ENCODE measurements at regions not wholly inside any gene's neighbourhood (a gene's known extent, or its start where the extent isn't known, plus 50 kb on each side); places are given as distances from the start of the nearest gene placed in this dataset.
"Not testable (repeated sequence)": the region's sequence is repeated elsewhere in the genome, so short reads cannot be mapped to it uniquely, and the experiment has no call there.

DNA sequence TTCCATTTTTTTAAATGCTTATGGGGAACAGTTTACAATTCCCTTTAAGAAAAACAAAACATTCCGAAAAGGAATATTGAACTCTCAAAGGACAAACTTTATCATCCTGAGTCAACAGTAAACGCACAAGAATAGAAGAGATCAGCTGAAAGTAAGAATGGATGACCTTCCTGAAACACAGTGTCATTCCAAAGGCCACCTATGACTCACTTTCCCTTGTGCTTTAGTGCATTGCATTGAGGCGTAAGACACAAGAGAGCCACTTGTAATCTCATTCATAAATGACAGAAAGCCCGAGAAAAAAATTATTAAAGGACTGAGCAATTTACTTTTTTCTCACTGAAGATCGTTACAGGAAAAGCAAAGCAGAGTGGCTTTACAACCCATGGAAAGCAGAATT, 1062.4 kb upstream of the DIAPH2 start:
- DNase-seq = no peak

DNA sequence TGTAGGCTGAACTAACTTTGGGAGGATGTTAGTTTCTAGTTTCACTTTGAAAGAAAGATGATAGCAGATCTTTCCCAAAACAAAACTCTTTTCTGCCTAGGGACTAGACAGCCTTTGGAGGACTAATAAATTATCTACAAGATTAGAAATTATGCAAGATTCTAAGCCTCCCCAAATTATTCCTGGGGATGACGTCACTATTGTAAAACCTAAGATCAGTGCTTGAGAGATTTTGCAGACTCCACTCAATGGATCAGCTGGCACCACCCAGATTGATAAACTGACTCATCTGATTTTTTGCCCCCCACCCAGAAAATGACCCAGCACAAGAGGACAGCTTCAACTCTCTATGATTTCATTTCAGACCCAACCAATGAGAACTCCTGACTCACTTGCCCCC, 1057.9 kb upstream of the DIAPH2 start:
- DNase-seq = no peak

DNA sequence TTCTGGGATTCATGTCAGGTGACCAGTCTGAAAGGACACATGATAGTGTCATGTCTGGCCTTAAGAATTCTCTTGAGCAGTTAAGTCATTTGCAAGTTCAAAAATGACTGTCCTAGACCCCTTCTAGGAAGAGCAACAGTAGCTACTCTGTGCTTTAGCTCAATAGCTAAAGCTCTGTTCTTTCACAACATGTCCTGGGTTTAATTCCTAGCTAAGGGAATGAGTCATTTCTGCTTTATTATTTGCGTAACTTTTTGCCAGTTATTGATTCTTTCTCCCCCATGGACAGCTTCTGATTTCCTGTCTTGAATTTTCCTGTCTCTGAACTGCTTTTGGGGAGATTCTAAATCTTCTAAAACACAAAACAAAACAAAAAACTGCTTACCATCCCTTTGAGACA, 1055.8 kb upstream of the DIAPH2 start:
- no peak for DNase-seq

DNA sequence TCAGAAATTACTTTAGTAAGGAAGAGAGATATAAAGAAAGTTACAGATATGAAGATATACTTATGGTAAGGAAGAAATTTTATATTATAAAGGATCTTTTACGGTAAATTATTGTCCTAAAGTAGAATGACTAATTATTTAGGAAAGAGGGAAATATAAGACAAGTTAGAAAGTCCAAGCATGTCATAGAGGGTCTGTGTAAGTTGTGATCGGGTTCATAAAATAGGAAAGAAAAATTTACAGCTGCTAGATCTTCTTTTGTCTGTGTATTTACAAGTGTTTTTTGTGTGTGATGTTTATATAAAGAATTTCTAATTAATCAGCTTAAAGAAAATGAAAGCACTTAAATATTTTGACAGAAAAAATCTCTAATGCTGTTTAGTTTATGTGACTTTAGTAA, 1054.9 kb upstream of the DIAPH2 start:
- DNase-seq = no peak

DNA sequence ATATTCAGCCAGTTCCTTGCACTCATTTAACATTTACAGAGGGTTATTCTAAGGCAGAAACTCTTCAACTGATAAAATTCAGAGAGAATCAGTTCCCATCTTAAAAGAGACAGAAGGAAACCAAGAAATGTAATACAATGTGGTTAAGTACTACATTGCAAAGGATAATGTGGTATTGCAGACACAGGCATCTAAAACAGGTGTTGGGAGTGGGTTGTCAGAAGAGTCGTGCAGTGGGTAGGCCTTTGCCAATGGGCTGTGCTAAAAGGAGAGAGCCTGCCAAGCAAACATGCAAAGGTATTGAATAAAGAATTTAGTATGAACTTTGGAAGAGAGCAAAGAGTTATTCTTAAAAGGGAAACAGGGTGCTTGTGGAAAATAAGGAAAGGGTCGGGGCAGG, 1044.4 kb upstream of the DIAPH2 start:
- DNase-seq = no peak

DNA sequence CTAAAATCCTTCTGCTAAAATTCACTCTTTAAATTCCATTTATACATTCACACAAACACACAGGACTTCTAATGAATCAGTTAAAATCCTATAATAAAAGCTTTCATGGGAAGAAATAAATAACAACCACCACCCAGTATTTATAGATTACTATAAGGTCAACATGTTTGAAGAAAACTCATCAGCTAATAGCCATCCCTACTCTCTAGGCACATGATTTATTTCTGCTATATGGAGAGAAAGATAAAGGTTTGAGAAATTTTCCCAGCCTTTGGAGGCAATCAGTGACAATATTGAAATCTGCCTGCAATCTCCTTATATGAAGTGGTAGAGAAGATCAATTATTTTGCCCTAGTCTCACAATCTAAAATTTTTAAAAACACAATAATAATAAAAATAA, 1038.9 kb upstream of the DIAPH2 start:
- no peak for DNase-seq

DNA sequence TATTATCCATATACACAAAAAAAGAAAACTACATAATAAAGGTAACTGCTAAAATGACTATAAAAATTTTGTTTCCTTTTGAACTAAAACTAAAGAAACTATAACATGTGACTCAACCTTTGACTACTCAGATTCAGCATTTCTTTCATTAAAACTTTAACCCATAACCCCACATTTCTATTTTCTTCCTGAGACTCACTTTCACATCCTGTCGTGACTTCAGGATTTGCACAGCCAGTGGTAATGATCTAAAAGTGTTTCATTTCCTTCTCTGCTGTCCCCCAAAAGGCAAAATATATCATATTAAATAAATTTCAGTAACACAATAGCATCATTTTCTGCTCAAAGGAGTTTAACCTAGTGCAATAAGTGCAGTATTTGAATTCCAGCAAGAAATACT, 1022.4 kb upstream of the DIAPH2 start:
- no peak for DNase-seq

DNA sequence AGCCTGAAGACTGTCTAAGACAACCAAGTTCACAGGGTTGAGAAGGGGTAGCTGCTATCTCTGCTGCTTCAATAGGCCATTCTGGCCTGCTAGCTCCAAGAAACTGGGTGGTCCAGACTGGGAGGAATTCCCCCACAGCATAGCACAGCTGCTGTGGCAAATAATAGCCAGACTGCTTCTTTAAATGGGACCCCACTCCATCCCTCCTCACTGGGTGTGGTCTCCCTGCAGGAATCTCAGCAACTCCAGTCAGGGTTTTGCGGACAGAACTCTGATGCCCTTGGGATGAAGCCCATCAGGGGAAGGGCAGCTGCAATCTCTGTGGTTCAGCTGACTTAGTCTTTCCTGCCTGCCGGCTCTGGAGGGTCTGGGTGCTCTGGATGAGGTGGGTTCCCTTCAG, 1018.6 kb upstream of the DIAPH2 start:
- DNase-seq = no peak

DNA sequence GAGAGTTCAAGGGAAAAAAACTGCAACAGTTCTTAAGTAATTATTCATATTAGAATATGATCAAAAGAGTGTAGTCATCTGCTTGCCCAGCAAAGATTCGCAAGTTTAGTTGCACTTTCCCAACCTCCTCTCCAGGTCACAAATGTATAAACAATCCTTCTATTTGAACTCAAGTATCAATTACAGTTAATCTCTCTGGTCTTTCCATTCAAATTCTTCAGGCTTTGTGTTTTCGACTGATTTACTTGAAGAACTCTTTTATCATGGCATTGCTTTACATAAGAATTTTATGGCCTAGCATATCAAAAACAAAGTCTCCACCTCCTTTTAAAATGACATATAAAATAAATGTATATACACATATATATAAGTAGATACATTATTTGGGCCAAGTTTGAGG, 1009.6 kb upstream of the DIAPH2 start:
- DNase-seq = no peak

DNA sequence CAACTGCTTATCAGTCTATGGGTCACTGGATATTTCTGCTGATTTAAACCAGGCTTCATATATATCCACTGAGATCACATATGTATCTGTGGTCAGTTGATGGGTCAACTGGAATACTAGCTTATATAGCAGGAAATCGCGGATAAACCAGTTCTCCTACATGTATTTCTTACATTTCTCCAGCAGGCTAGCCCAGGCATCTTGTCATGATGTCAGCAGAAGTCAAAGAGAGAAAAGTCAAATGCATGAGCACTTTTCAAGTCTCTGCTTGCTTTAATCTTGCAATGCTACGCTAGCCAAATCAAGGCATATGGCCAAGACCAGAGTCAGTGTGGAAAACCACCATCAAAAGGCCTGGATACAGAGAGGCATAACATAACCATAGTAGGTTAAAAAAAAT, 1008.8 kb upstream of the DIAPH2 start:
- DNase-seq = peak in 1 of 2 experiments; percentile 40

DNA sequence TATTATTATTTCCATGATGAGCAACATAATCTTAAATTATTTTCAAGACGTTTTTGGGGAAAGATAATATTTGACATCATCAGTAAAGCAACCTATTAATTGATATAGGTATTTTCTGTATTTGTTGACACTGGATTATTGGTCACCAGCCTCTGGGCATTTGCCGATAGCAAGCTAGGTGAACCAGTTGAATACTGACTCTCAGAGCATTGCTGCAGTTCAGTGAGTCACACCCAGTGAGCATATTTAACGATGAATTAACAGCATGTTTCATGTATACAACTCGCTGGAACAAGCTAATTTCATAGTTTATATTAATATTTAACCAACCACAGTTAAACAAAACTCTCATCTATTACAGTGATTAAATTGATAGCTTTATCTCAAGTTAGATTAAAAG, 1006.0 kb upstream of the DIAPH2 start:
- DNase-seq = no peak

DNA sequence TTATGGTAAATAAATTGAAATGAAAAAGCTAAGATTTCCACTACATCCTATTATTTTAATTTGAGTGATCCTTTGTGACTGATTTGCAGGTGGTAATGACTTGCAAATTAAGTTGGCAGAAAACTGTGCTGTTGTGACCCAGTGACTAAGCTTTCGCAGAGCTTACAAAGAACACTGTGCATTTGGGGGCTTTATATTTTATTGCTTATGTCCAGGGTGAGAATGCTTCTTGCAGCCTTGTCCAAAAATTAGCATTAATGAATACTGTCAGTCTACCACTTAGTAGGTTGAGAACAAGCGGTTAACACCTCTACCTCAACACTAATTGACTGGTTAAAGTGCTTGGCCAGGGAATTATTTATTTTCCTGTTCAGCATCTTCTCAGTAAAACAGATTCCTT, 991.3 kb upstream of the DIAPH2 start:
- DNase-seq = no peak

DNA sequence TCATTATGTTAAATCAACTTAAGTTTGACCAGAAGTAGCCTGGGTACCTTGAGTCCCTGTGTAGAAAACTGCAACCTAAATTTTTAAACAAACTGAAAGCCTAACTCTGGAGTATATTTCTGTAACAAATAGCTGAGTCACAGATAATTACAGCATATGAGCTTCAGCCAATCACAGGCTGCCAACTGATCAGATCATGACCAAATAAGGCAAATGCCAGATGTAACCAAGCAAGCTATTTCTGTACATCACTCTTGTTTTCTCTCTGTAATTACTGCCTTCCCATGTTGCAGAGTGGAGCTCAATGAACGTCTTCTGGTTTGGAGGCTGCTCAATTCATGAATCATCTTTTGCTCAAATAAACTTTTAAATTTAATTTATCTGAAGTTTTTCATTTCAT, 980.9 kb upstream of the DIAPH2 start:
- DNase-seq = no peak

DNA sequence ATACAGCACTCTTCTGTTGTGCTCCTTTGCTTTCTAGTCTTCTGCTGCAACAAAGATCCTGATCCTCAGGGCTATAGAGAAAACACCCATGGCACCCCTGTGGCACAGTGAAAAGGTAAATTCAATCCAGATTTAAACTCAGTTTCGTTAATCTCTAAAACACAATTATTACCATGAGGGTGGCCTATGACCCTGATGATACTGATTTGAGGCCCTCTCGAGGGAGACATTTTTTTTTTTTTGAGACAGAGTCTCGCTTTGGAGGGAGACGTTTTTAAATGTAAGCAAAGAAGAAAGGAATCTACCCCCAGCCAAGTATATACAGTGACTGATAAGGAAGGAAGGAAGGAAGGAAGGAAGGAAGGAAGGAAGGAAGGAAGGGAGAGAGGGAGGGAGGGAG, 967.8 kb upstream of the DIAPH2 start:
- no peak for DNase-seq

DNA sequence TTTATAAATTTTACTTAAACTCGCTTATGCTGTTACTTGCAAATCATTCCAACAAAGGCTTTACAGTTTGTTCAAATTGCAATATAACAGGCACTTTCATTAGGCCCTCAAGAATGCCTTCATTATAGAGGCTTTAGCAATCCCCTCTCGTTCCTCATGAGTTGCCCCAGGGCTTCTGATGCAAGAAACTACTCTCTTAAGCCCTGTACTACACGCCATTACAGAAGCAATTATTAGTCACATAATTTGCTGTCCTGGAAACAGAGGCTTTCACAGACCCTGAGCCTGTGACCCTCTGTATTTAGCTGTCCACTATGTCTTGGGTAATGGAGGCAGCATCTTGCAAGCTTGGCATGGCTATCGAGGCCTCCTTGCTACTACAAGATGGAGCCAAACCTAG, 965.9 kb upstream of the DIAPH2 start:
- no peak for DNase-seq

DNA sequence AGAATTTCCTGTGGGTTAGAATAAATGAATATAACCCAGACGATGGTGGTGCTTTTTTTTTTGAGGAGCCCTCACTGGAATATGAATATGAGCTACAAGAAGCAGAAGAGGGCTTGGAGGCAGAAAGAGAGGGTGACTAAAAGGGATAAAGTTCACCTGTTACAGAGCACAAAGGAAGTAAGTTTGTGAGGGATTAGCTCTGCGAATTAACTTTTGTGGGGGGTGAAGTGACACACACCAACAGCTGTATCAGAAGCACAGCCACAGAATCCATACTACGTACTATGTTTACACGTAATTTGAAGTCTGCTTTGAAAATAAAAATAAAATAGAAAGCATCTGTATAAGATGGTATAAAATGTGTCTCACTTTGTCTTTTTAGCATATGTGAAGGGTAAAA, 963.6 kb upstream of the DIAPH2 start:
- no peak for DNase-seq

DNA sequence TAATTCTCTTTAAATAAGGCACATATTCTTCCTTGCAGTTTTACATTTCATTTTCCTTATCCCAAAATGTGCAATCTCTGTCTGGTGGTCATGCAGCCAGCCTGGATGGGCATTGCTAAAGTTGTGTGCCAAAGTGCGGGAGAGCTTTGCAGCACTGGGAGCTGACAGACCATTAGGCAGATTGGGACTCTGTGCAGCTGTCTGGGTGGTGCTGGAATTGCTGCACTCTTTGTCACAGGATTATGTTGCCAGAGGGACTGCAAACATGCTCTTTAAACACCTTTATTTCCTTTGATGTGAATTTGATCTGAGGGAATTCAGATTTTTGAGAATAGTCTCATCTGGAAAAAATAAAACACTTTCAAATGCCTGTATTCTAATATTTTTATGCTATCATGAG, 956.2 kb upstream of the DIAPH2 start:
- no peak for DNase-seq

DNA sequence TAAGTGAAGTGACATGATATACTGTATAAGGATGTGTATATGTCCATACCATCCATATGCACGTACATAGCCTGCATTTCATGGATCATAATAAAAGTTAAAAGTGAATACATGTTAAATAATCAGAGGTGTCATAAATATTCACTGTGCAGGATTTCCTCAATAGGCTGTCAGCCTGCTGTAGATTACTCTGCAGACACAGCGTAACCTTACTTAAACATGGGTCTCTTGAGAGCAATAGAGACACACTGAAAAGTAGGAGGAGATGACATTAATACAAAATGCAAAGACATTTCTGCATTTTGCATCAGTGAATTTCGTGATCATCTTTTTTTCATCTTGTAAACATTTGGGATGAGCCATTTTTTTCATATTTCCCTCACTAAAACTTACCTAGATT, 955.2 kb upstream of the DIAPH2 start:
- DNase-seq = no peak

DNA sequence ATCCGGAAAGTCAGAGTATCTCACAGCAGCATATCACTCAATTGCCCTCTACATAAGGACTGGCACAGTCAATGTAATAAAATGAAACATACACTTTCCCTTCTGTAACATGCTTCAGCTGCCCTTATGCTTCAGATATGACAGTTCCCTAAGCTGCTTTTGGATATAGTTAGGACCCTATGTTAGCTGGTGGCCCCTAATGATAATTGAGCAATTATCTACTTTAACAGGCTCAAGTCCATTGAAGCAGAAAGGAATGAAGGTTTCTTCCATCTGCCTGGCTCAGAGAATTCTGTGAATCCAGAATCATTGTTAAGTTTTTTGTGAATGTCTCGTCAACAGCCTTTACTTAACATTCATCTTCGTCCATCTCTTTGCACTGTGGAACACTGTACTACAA, 951.2 kb upstream of the DIAPH2 start:
- DNase-seq = no peak

DNA sequence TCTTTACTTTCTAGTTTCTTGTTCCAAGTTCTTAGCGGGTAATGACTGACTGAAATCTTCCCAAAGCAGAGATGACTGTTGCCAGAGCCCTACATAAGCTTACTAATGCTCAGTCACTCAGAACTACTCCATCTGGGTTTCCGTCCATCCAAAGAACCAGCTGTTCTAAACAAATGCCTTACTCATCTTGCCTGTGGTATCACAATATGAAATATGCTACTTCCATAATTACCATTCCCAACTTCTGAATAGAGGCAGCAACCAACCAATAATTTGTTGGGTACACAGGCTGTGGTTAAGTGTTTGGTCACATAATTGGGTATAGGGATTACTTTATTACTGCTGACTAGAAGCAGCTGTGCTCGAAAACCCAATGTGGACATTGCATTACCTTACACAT, 930.2 kb upstream of the DIAPH2 start:
- DNase-seq = peak; percentile 2 to 65

DNA sequence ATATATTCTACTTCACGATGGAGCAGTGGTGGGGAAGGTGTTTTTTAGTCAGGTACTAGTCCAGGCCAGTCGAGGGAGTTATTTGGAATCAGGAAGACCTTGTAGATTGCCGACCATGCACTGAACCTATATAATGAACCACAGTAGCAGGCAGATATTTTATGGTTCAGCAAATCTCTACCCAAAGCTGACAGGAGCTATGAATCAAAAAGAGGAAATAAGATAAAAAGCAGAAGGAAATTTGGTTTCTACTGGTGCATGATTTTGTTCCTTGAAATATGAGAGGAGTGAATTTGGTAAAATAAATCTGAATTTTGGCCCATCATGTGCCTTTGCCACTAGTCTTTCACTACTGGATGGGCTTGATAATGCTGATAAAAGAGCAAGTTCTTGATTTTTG, 924.3 kb upstream of the DIAPH2 start:
- DNase-seq = no peak

DNA sequence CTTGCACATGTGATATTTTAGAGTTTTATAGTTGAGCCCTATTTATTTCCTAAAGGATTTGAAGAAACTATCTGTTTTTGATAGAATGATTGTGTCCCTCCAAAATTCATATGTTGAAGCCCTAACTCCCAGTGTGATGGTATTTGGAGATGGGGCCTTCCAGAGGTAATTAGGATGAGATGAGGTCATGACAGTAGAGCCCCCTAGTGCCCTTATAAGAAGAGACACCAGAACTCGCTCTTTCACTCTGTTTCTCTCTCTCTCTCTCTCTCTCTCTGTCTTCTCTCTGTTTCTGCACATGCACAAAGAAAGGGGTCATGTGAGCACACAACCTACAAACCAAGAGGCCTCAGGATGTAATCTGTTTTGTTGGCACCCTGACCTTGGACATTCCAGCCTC, 921.9 kb upstream of the DIAPH2 start:
- peak; percentile 0 to 2 for DNase-seq

DNA sequence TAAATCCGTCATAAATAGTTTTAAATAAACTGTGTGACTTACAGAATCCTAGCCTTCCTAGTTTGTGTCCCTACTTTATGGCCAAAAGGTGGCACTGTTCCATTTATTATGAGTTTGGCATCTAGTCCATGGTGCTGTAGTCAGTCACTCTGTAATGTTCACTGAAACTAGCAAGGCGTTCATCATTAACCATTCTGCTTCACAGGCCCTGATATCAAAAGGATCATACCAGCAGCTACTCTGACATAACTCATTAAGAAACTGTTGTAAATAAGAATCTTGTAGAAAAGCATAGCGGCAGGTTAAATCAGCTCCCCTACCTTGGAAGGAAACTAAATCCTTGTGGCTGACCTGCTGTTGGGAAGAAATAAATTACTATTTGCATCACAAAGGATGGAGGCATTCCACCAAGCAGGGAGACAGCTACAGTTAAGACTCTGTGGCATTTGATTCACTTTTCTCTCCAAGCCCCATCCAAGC, 919.6 kb upstream of the DIAPH2 start:
- DNase-seq = peak; percentile 57 to 66

DNA sequence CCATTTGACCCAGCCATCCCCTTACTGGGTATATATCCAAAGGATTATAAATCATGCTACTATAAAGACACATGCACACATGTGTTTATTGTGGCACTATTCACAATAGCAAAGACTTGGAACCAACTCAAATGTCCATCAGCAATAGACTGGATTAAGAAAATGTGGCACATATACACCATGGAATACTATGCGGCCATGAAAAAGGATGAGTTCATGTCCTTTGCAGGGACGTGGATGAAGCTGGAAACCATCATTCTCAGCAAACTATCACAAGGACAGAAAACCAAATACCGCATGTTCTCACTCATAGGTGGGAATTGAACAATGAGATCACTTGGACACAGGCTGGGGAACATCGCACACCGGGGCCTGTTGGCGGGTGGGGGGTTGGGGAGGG, 913.4 kb upstream of the DIAPH2 start:
- DNase-seq = not testable (repeated sequence)

DNA sequence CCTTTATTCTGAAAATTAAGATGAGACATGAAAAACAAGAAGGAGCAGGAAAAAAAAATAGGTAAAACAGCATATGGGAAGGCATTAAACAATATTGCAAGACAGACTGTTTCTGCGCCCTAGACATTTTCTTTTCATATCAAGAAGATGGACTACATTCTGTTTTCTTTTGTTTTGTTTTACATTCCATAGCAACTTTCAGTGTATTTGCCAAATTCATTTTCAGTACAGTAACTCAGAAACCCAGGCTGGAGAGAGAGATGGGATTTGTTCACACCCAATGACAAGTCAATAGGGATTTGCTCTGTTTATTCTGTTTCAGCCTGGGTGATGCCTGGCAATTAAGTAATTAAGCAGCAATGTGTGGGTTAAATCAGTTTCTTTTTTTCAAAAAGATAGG, 892.8 kb upstream of the DIAPH2 start:
- no peak for DNase-seq

DNA sequence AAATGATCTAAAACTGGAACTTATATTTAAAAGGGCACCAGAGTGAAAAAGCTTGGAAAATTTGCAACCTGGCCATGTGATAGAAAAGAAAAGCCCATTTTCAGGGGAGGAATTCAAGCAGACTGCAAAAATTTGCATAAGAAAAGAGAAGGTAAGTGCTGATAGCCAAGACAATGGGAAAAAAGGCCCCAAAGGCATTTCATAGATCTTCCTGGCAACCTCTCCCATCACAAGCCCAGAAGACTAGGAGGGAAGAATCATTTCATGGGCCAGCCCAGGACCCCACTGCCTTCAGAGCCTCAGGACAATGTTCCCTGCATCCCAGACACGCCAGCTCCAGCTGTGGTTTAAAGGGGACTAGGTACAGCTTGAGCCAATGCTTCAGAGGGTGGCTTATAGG, 887.3 kb upstream of the DIAPH2 start:
- no peak for DNase-seq

All from NCI-H446 (cell line).